Upper lobe of right lung (tissue), 1 donor: ENCODE measurements at regions not wholly inside any gene's neighbourhood (a gene's known extent, or its start where the extent isn't known, plus 50 kb on each side); places are given as distances from the start of the nearest gene placed in this dataset.

ENCODE experiments used
- ATAC-seq: fragments of 200-7000 bp; cut with Tn5 transposase; one replicate; pipeline ENCODE4 v1.9.1; 2020; ENCODE audit warnings: mild to moderate bottlenecking, moderate library complexity
- DNase-seq: peaks from one replicate; pipeline ENCODE4 v3.0.0-alpha.2; 2020
- H3K27ac ChIP-seq: fragments of 200-600 bp; one replicate; pipeline ENCODE4 v1.8.0; 2022
- H3K27me3 ChIP-seq: fragments of 200-600 bp; one replicate; pipeline ENCODE4 v1.8.0; 2022; ENCODE audit warnings: mild to moderate bottlenecking
- H3K36me3 ChIP-seq: fragments of 200-600 bp; one replicate; pipeline ENCODE4 v1.8.0; 2022
- H3K4me1 ChIP-seq: fragments of 200-600 bp; one replicate; pipeline ENCODE4 v1.8.0; 2022
- H3K4me3 ChIP-seq: fragments of 200-600 bp; one replicate; pipeline ENCODE4 v1.8.0; 2022; ENCODE audit warnings: mild to moderate bottlenecking
- H3K9me3 ChIP-seq: fragments of 200-600 bp; one replicate; pipeline ENCODE4 v1.8.0; 2022
- intact Hi-C: fragments of 100-400 bp; cut with DNase I; formaldehyde crosslinking; loops from one replicate; pipeline ENCODE4 v1.11.0; 2022
- TF ChIP-seq, protein P1 (sequence below): fragments of 200-600 bp; IDR thresholded peaks from one replicate; pipeline ENCODE4 v1.8.0; 2022; ENCODE audit warnings: antibody characterized with exemption
- donor health status: DM: no; HTN: yes; CAD: no; lungs with severe emphysema.

DNA sequence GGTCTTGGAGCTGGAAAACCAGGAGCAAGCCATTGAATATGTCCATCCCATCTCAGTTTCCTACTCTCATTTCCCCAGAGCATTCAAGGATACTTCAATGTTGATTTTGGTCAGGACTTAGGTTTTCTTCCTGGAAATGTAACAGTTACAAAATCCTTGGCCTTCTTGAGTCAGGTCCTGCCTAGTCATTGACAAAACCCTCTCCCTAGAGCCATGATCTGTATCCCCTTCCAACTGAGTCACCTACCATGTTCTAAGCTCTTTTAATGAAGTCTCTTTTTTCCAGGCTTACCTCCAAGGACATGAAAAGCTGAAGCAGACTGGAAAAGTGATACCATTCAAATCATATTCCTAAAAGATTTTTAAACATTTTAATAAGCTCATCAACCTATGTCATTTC is 549.2 kb downstream of the GALC start:
- no peaks in the 10 kb centered on the region for H3K36me3 ChIP-seq
- no peak for DNase-seq
- no peak overlapping the region for H3K27ac ChIP-seq
- no peaks in the 10 kb centered on the region for H3K27me3 ChIP-seq
- no peak overlapping the region for H3K4me3 ChIP-seq
- no peaks in the 10 kb centered on the region for H3K4me1 ChIP-seq
- no peak for ATAC-seq
- intact Hi-C loops, result no loop called here
- TF ChIP-seq, protein P1, sequence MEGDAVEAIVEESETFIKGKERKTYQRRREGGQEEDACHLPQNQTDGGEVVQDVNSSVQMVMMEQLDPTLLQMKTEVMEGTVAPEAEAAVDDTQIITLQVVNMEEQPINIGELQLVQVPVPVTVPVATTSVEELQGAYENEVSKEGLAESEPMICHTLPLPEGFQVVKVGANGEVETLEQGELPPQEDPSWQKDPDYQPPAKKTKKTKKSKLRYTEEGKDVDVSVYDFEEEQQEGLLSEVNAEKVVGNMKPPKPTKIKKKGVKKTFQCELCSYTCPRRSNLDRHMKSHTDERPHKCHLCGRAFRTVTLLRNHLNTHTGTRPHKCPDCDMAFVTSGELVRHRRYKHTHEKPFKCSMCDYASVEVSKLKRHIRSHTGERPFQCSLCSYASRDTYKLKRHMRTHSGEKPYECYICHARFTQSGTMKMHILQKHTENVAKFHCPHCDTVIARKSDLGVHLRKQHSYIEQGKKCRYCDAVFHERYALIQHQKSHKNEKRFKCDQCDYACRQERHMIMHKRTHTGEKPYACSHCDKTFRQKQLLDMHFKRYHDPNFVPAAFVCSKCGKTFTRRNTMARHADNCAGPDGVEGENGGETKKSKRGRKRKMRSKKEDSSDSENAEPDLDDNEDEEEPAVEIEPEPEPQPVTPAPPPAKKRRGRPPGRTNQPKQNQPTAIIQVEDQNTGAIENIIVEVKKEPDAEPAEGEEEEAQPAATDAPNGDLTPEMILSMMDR, result no peak
- no peaks in the 10 kb centered on the region for H3K9me3 ChIP-seq

DNA sequence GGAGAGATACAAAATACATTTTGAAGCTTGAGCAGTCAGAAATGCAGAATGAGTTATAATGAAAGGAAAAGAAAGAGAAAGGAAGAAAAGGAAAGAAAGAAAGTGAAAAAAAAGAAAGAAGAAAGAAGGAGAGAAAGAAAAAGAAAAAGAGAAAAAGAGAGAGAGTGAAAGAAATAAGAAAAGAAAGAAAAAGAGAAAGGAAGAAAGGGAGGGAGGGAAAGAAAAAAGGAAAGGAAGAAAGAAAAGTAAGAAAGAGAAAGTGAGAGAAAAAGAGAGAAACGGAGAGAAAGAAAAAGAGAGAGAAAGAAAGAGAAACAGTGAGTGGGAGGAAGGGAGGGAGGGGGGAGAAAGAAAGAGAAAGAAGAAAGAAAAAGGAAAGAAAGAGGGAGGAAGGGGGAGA is 549.9 kb downstream of the GALC start:
- Histone ChIP-seq H3K9me3 (no peaks in the 10 kb centered on the region), H3K4me3 (no peak overlapping the region), H3K27ac (no peak overlapping the region), H3K27me3 (no peaks in the 10 kb centered on the region), H3K36me3 (no peaks in the 10 kb centered on the region), H3K4me1 (no peaks in the 10 kb centered on the region)
- intact Hi-C loops, result no loop called here
- TF ChIP-seq, protein P1, result no peak
- DNase-seq (no peak), ATAC-seq (no peak)

- no peaks in the 10 kb centered on the region for H3K27me3 ChIP-seq
- H3K4me3 ChIP-seq, result no peak overlapping the region
- H3K36me3 ChIP-seq, result no peaks in the 10 kb centered on the region
- ATAC-seq (no peak), DNase-seq (no peak)
- TF ChIP-seq, protein P1, result no peak
- no peaks in the 10 kb centered on the region for H3K4me1 ChIP-seq
- intact Hi-C loops, result no loop called here
- H3K27ac ChIP-seq, result no peak overlapping the region
- H3K9me3 ChIP-seq, result no peaks in the 10 kb centered on the region
These were observed 555.8 kb downstream of the GALC start for GRCh38 chr14:87437158-87437557.

DNA sequence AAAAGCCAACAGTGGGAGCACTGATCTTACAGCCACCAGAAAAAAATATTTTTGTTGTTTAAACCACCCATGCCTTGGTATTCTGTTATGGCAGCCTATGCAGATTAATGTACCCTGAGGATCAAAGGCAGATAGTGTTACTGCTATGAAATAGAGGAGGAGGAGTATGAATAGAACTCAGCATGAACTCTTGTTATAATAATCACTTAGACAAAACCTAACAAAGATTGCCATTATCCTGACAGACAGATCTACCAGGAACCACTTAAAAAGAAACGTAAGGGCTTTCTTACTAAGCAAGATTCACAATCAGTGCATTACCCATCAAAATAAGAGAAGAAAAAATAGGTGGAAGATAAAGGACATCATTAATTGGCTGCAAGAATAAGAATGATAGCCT is 558.3 kb downstream of the GALC start:
- Histone ChIP-seq H3K36me3 (no peaks in the 10 kb centered on the region), H3K9me3 (no peaks in the 10 kb centered on the region), H3K27ac (no peak overlapping the region), H3K27me3 (no peaks in the 10 kb centered on the region), H3K4me1 (no peaks in the 10 kb centered on the region), H3K4me3 (no peak overlapping the region)
- intact Hi-C loops, result no loop called here
- DNase-seq (no peak), ATAC-seq (no peak)
- TF ChIP-seq, protein P1, result no peak

- intact Hi-C loops, result no loop called here
- H3K27ac ChIP-seq, result no peak overlapping the region
- no peaks in the 10 kb centered on the region for H3K4me1 ChIP-seq
- H3K27me3 ChIP-seq, result no peaks in the 10 kb centered on the region
- ATAC-seq (no peak), DNase-seq (no peak)
- TF ChIP-seq, protein P1, result no peak
- H3K9me3 ChIP-seq, result no peaks in the 10 kb centered on the region
- no peak overlapping the region for H3K4me3 ChIP-seq
- no peaks in the 10 kb centered on the region for H3K36me3 ChIP-seq
These were observed 559.0 kb downstream of the GALC start for GRCh38 chr14:87434011-87434410.

- no peaks in the 10 kb centered on the region for H3K9me3 ChIP-seq
- H3K36me3 ChIP-seq, result no peaks in the 10 kb centered on the region
- TF ChIP-seq, protein P1, result no peak
- DNase-seq (no peak), ATAC-seq (no peak)
- intact Hi-C loops, result no loop called here
- no peak overlapping the region for H3K4me3 ChIP-seq
- no peaks in the 10 kb centered on the region for H3K4me1 ChIP-seq
- H3K27ac ChIP-seq, result no peak overlapping the region
- no peaks in the 10 kb centered on the region for H3K27me3 ChIP-seq
These were observed 560.3 kb downstream of the GALC start for GRCh38 chr14:87432698-87433097.
